ENCODE measurements at regions not wholly inside any gene's neighbourhood (a gene's known extent, or its start where the extent isn't known, plus 50 kb on each side); places are given as distances from the start of the nearest gene placed in this dataset.

DNA sequence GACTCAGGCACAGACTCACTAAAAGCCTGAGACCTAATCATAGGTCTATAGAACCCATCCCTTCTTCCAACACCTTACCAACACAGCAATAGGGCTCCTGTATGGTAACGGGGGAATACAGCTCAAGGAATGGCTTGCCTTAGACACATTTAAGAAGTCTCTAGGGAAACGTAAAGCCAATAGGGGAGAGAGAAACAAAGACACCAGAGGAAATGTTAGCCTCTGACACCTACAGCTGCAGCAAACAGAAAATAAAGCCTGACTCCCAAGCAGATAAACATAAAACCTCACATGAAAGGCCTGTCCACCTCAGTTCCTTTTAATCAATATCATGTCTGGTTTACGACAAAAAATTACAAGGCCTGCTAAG is 51.1 kb upstream of the NCOA1 start:
- Histone ChIP-seq H3K4me1 (peaks cover 15 to 20% (median 19%) of the 10 kb centered on the region in 4 donors), H3K36me3 (no peaks in the 10 kb centered on the region), H3K9me3 (no peaks in the 10 kb centered on the region), H3K27me3 (no peaks in the 10 kb centered on the region), H3K4me3 (no peak overlapping the region), H3K27ac (no peak overlapping the region)
- DNase-seq, result no peak
- no peak for TF ChIP-seq POLR2AphosphoS5 (IDR thresholded peaks at IDR 0.05)
- no peak for TF ChIP-seq EP300 (IDR thresholded peaks at IDR 0.05)
- no peak for TF ChIP-seq POLR2A (IDR thresholded peaks at IDR 0.05)
- TF ChIP-seq, protein P1, sequence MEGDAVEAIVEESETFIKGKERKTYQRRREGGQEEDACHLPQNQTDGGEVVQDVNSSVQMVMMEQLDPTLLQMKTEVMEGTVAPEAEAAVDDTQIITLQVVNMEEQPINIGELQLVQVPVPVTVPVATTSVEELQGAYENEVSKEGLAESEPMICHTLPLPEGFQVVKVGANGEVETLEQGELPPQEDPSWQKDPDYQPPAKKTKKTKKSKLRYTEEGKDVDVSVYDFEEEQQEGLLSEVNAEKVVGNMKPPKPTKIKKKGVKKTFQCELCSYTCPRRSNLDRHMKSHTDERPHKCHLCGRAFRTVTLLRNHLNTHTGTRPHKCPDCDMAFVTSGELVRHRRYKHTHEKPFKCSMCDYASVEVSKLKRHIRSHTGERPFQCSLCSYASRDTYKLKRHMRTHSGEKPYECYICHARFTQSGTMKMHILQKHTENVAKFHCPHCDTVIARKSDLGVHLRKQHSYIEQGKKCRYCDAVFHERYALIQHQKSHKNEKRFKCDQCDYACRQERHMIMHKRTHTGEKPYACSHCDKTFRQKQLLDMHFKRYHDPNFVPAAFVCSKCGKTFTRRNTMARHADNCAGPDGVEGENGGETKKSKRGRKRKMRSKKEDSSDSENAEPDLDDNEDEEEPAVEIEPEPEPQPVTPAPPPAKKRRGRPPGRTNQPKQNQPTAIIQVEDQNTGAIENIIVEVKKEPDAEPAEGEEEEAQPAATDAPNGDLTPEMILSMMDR (IDR thresholded peaks at IDR 0.05), result no peak
- WGBS, 2 donors, result 94 to 97% methylated on average over 3 of the region's 3 CpGs
- no peak for ATAC-seq (ENCODE audit: low FRiP score in 2 of 2)

GRCh38 chr2:24439280-24439970 is 51.6 kb upstream of the NCOA1 start:
- Histone ChIP-seq H3K27ac (no peak overlapping the region), H3K4me1 (peaks cover 15 to 24% (median 22%) of the 10 kb centered on the region in 4 donors), H3K4me3 (no peak overlapping the region), H3K9me3 (no peaks in the 10 kb centered on the region), H3K27me3 (no peaks in the 10 kb centered on the region), H3K36me3 (no peaks in the 10 kb centered on the region)
- WGBS, 2 donors, result 76 to 86% methylated on average over 4 of the region's 4 CpGs
- ATAC-seq (ENCODE audit: low FRiP score in 2 of 2), result no peak
- DNase-seq, result no peak
- TF ChIP-seq, protein P1 (IDR thresholded peaks at IDR 0.05), result no peak
- TF ChIP-seq EP300 (IDR thresholded peaks at IDR 0.05), result no peak
- TF ChIP-seq POLR2A (IDR thresholded peaks at IDR 0.05), result no peak
- TF ChIP-seq POLR2AphosphoS5 (IDR thresholded peaks at IDR 0.05), result no peak

DNA sequence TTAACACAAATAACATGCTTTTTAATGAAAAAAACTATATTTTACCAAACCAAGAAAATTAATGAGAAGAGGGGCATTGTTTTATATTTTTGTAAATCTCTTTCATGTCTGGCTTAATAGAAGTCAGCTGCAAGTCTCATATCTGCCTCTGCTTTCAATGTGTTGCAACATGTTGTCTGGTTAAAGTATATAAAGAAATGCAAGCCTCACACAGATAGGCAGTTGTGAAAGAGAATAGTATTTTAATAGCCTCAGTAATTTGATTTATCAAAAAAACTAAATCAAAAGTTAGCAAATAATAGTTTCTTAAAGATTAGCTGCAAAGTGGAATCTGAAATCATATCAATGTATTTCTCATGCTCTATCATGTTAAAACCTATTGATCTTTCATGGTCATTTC is 52.9 kb upstream of the NCOA1 start:
- no peak for TF ChIP-seq POLR2A (IDR thresholded peaks at IDR 0.05)
- TF ChIP-seq POLR2AphosphoS5 (IDR thresholded peaks at IDR 0.05), result no peak
- TF ChIP-seq EP300 (IDR thresholded peaks at IDR 0.05), result no peak
- TF ChIP-seq, protein P1 (IDR thresholded peaks at IDR 0.05), result no peak
- Histone ChIP-seq H3K27ac (no peak overlapping the region), H3K9me3 (no peaks in the 10 kb centered on the region), H3K36me3 (no peaks in the 10 kb centered on the region), H3K4me1 (peaks cover 15 to 31% (median 24%) of the 10 kb centered on the region in 4 donors), H3K27me3 (no peaks in the 10 kb centered on the region), H3K4me3 (no peak overlapping the region)
- ATAC-seq (ENCODE audit: low FRiP score in 2 of 2), result no peak
- no peak for DNase-seq

DNA sequence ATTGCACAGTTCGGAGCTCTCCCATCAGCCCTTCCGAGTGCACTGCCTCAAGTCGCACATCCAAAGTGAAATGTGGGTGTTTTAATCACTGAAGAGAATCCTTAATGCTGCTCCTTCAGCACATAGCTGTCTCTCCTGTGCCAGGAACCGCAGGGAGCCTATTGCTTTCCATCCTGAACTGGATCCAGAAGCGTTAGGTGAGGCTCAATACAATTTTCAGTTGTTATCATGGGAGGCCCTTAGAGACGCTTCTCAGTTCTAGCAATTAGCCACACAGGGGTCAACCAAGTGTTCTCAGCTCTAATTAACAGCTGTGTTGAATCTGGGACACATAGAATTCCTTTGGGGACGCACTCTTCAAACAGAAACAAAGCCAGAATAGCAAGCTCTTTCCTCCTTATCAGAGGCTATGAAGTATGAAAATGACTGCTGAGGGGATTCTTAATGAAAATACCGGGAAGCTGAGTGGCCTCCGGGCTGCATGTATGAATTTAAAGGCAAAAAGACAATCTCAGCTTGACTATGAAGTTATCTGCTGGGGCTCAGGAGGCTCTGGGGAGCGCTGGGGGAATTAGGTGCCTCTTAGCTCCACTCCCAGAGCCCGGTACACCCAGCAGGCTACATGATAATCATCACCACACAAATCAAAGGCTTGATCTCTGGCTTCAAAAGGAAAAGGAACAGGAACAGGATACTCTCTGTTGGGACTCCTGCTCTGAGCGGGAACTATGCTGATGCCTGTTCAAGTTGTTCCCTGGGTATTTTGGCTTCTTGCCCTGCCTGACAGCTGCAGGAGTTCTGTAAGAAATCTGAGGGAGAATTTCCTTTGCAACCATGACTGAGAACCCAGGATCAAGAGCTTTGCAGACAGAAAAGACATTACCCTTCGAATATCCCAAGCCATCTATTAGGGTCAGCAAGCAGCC is 55.4 kb upstream of the NCOA1 start:
- Histone ChIP-seq H3K4me3 (peak overlapping the region in 1 of 4 donors; percentile 17), H3K27me3 (no peaks in the 10 kb centered on the region), H3K4me1 (peaks cover 15 to 31% (median 24%) of the 10 kb centered on the region in 4 donors), H3K27ac (peak overlapping the region; percentile 27 to 87 (median 54)), H3K36me3 (no peaks in the 10 kb centered on the region), H3K9me3 (no peaks in the 10 kb centered on the region)
- DNase-seq, result peak in 1 of 2 donors; percentile 72
- 48 to 52% methylated on average over 12 to 13 of the region's 13 CpGs for WGBS, 2 donors
- TF ChIP-seq POLR2A (IDR thresholded peaks at IDR 0.05) (no peak), POLR2AphosphoS5 (IDR thresholded peaks at IDR 0.05) (peak; percentile 47 to 69)
- peak; percentile 69 to 75 for ATAC-seq (ENCODE audit: low FRiP score in 2 of 2)

GRCh38 chr2:24434541-24434940 is 56.5 kb upstream of the NCOA1 start:
- ATAC-seq (ENCODE audit: low FRiP score in 2 of 2) (peak in 1 of 2 donors; percentile 18), DNase-seq (no peak)
- Histone ChIP-seq H3K9me3 (no peaks in the 10 kb centered on the region), H3K36me3 (no peaks in the 10 kb centered on the region), H3K27ac (peak overlapping the region in 3 of 4 donors; percentile 36 to 87 (median 71)), H3K4me3 (no peak overlapping the region), H3K4me1 (peaks cover 15 to 31% (median 24%) of the 10 kb centered on the region in 4 donors), H3K27me3 (no peaks in the 10 kb centered on the region)
- TF ChIP-seq EP300 (IDR thresholded peaks at IDR 0.05) (no peak), POLR2A (IDR thresholded peaks at IDR 0.05) (no peak)
- 90 to 100% methylated on average over 1 of the region's 1 CpG for WGBS, 2 donors

All from upper lobe of left lung (tissue), 6 donors.